GM12873 (cell line): ENCODE measurements at regions not wholly inside any gene's neighbourhood (a gene's known extent, or its start where the extent isn't known, plus 50 kb on each side); places are given as distances from the start of the nearest gene placed in this dataset.
A peak's percentile ranks its signal among the peaks of the same experiment; 100 is the strongest.

Experiments used
- TF ChIP-seq, protein P1 (sequence below): IDR thresholded peaks from 2 replicates; pipeline ENCODE4 v1.5.1; 2012; ENCODE audit warnings: low read depth, mild to moderate bottlenecking, moderate library complexity, low read length, control low read depth; ENCODE audit not compliant: insufficient read depth; ENCODE audit errors: missing control alignments

DNA sequence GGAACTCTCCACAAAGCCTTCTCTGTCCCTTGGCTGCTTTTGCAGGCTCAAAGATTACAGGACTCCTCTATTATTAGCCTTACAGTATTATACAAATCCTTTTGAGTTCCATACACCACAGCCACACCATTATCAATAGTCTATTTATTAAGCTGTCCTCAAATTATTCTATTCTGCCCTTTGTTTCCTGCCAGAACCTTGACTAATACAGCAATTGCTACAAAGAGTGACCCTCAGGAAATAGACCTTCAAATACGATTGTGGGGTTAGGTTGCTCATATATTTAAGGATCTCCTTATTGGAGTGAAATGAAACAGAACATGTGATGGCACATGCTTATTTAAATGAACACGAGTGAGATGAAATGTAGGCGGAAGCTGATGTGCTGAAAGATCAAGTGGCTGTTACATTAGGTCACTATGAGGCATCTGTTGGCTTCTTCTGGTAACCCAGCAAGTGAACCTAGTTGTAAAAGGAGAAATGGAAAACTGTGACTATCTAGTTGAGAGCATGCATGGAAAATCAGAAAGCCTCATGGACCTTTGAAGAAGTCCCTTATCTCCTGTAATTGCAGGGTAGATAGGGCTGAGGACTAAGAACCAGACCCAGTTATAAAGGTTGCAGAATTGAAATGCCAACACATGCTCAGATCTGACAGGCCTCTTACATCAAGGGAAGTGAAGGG lies 75.5 kb downstream of the AVPR1A start:
- TF ChIP-seq, protein P1, sequence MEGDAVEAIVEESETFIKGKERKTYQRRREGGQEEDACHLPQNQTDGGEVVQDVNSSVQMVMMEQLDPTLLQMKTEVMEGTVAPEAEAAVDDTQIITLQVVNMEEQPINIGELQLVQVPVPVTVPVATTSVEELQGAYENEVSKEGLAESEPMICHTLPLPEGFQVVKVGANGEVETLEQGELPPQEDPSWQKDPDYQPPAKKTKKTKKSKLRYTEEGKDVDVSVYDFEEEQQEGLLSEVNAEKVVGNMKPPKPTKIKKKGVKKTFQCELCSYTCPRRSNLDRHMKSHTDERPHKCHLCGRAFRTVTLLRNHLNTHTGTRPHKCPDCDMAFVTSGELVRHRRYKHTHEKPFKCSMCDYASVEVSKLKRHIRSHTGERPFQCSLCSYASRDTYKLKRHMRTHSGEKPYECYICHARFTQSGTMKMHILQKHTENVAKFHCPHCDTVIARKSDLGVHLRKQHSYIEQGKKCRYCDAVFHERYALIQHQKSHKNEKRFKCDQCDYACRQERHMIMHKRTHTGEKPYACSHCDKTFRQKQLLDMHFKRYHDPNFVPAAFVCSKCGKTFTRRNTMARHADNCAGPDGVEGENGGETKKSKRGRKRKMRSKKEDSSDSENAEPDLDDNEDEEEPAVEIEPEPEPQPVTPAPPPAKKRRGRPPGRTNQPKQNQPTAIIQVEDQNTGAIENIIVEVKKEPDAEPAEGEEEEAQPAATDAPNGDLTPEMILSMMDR = no peak

DNA sequence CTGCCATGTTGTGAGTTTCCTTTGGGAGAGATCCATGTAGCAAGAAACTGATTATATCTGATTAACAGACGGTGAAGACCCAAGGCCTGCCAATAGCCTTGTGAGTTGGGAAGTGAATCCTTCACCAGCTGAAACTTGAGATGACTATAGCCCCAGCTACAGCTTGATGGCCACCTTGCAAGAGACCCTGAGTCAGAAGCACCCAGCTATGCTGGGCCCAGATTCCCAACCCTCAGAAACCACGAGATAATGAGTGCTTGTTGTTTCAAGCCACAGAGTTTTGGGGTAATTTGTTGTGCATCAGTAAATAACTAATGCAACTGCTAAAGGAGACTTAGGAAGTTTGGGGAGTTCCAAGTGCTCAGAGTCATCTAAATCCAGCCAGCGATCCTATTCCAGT lies 80.3 kb downstream of the AVPR1A start:
- TF ChIP-seq, protein P1 = no peak

DNA sequence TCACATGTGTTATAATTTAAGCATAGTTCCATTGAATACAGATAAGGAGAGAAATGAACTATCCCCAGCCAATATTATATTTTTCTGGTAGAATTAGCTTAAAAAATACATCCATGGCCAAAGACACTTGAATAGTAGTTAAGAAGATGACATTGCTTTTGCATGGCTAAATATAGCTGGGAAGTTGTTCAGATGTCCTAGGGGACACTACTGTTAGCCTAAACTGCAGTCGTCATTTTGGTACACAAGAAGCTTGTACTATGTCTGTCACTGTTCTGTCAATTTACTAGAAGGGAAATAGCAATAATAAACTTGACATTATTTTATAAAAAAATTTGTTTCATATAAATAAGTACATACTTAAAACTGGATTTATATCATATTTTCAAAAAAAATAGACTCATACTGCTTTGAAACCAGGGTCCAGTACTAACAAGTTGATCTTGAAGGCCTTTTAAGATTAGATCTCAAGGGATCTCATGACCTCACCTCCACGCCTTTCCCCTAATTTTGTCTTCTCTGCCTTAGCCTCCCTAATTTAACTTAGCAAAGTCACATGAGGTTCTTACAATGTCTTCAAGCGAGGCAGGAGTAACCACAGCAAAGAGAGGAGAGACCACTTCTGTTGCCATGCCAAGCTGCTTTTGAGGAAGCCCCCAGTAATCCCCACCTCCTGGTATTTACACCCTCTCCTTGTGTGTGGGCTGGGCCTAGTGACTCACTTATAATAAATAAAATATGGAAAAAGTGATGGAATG lies 81.0 kb downstream of the AVPR1A start:
- TF ChIP-seq, protein P1 = no peak

DNA sequence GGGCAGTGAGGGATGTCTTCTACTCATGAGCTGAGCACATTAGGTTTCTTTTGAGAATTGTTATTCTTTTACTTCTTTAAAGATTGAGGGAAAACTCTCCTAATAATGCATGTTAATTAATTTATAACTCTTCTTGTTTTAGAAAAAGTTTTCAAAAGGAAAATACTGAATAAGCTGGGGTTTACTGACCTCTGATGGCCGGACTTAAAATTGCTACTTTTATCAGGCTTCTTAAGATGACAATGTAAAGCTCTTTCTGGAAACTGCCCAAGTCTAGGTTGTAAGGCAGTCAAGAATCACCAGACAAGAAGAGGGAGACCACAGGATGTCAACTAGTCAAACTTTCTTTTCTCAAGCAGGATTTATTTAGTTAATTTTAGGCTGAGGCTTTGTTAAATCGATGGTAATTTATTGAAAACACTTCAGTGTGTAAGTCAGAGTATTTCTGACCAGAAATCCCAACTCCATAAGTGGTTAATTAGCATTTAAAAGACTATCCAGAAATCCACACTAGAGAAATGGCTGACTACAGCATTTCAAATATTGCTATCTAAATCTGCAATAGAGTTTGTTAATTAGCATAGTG lies 82.1 kb downstream of the AVPR1A start:
- TF ChIP-seq, protein P1 = peak; percentile 48

DNA sequence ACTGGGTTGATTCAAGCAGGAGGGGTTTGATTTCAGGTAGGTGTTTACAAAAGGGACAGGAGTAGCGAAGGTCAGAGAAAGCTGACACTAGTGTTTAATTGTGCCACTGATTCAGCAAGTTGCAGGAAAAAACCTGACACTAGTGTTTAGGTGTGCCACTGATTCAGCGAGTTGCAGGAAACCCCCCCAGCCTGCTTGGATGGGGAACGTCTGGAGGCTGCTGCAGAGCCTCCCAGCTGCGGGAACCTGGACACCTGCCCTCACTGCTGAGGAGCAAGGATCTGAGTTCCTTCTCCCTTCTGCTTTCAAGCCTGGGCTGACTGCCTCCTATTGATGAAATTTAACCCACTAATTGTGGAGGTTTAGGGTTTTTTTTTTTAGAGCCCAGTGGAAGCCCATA lies 84.2 kb downstream of the AVPR1A start:
- TF ChIP-seq, protein P1 = no peak

DNA sequence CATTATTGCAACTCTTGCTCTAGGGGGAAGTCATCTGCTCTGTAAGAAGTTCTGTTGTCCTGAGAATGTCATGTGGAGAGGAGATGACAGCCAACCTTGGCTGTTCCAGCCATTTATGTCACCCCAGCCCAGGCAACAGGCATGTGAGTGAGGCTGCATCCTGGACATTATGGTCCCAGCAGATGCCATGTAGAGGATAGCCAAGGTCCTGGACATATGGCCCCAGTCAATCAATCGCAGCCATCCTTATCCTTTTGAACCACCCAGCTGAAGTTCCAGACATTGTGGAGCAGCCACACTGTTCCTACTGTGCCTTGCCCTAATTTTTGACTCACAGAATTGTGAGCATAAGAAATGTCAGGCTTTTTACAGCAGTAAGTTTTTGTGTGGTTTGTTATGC lies 84.9 kb downstream of the AVPR1A start:
- TF ChIP-seq, protein P1 = no peak

DNA sequence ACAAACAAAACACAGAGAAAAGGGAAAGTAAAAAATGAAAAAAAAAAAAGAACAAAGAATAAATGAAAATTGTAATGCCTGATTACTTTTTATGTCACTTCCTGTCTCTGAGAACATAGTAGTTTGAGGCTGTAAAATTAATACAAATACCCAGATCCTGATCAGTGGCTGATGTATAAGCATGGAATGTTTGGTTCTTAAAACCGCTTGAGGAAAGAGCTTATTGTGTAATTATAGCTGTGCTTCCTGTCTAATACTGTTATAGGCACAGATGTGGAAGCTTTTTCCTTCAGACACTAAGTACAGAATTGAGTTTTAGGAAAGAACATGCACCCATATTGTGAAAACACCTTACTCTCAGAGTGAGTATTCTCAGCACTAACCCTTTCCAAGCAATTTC lies 86.9 kb downstream of the AVPR1A start:
- TF ChIP-seq, protein P1 = no peak
